ENCODE measurements at regions not wholly inside any gene's neighbourhood (a gene's known extent, or its start where the extent isn't known, plus 50 kb on each side); places are given as distances from the start of the nearest gene placed in this dataset.

GRCh38 chr14:53601409-53601808 lies 355.2 kb downstream of the BMP4 start:
- no peak for DNase-seq

GRCh38 chr14:53599221-53599945 lies 357.2 kb downstream of the BMP4 start:
- DNase-seq, result no peak

- DNase-seq, result no peak
These were observed 359.6 kb downstream of the BMP4 start for GRCh38 chr14:53596853-53597525.

GRCh38 chr14:53591816-53592215 lies 364.8 kb downstream of the BMP4 start:
- no peak for DNase-seq

GRCh38 chr14:53581504-53581903 lies 375.1 kb downstream of the BMP4 start:
- no peak for DNase-seq

GRCh38 chr14:53571641-53572328 lies 384.8 kb downstream of the BMP4 start:
- DNase-seq, result no peak

- no peak for DNase-seq
These were observed 385.9 kb downstream of the BMP4 start for GRCh38 chr14:53570411-53571387.

GRCh38 chr14:53569446-53569845 lies 387.2 kb downstream of the BMP4 start:
- DNase-seq, result no peak

- no peak for DNase-seq
These were observed 389.3 kb downstream of the BMP4 start for GRCh38 chr14:53567236-53567780.

GRCh38 chr14:53564870-53565269 lies 391.8 kb downstream of the BMP4 start:
- no peak for DNase-seq

- no peak for DNase-seq
These were observed 393.0 kb downstream of the BMP4 start for GRCh38 chr14:53563628-53564027.

- DNase-seq, result no peak
These were observed 400.1 kb upstream of the DDHD1 start for GRCh38 chr14:53553221-53553620.

- DNase-seq, result no peak
These were observed 398.7 kb upstream of the DDHD1 start for GRCh38 chr14:53551862-53552261.

GRCh38 chr14:53550776-53551175 lies 397.7 kb upstream of the DDHD1 start:
- no peak for DNase-seq

- no peak for DNase-seq
These were observed 396.8 kb upstream of the DDHD1 start for GRCh38 chr14:53549956-53550355.

GRCh38 chr14:53547593-53547992 lies 394.5 kb upstream of the DDHD1 start:
- no peak for DNase-seq

- DNase-seq, result no peak
These were observed 392.1 kb upstream of the DDHD1 start for GRCh38 chr14:53545217-53545616.

- DNase-seq, result no peak
These were observed 389.6 kb upstream of the DDHD1 start for GRCh38 chr14:53542732-53543131.

GRCh38 chr14:53541411-53541810 lies 388.3 kb upstream of the DDHD1 start:
- DNase-seq, result no peak

GRCh38 chr14:53539489-53540126 lies 386.5 kb upstream of the DDHD1 start:
- DNase-seq, result peak; percentile 25

GRCh38 chr14:53538316-53538881 lies 385.3 kb upstream of the DDHD1 start:
- DNase-seq, result no peak

All from GDM1 (cell line).